Stimulated activated CD4-positive, alpha-beta T cell treated with anti-CD3 and anti-CD28 coated beads, Interleukin-4, amount 100 ng/mL, for 4 hours (primary cell): ENCODE measurements at regions not wholly inside any gene's neighbourhood (a gene's known extent, or its start where the extent isn't known, plus 50 kb on each side); places are given as distances from the start of the nearest gene placed in this dataset.

Experiments
- DNase-seq, 2 experiments: peaks; one replicate each; pipeline ENCODE4 v3.0.0-alpha.2; 2020

- no peak for DNase-seq
Measured at GRCh38 chr2:42913280-42913878, 121.0 kb upstream of the HAAO start.

- DNase-seq, result no peak
Measured at GRCh38 chr2:42910645-42911405, 118.4 kb upstream of the HAAO start.

- no peak for DNase-seq
Measured at GRCh38 chr2:42909966-42910365, 117.6 kb upstream of the HAAO start.

- no peak for DNase-seq
Measured at GRCh38 chr2:42908518-42909200, 116.3 kb upstream of the HAAO start.

GRCh38 chr2:42907835-42908234 lies 115.5 kb upstream of the HAAO start:
- no peak for DNase-seq

GRCh38 chr2:42906557-42907411 lies 114.4 kb upstream of the HAAO start:
- no peak for DNase-seq

- no peak for DNase-seq
Measured at GRCh38 chr2:42906111-42906556, 113.8 kb upstream of the HAAO start.

- no peak for DNase-seq
Measured at GRCh38 chr2:42905341-42906110, 113.1 kb upstream of the HAAO start.

GRCh38 chr2:42904576-42904876 lies 112.1 kb upstream of the HAAO start:
- DNase-seq, result no peak

GRCh38 chr2:42903821-42904575 lies 111.6 kb upstream of the HAAO start:
- no peak for DNase-seq

- no peak for DNase-seq
Measured at GRCh38 chr2:42902939-42903709, 110.7 kb upstream of the HAAO start.

- DNase-seq, result no peak
Measured at GRCh38 chr2:42901076-42901640, 108.8 kb upstream of the HAAO start.

- no peak for DNase-seq
Measured at GRCh38 chr2:42900289-42900891, 108.0 kb upstream of the HAAO start.

- DNase-seq, result no peak
Measured at GRCh38 chr2:42897358-42897757, 105.0 kb upstream of the HAAO start.

GRCh38 chr2:42895791-42896135 lies 103.4 kb upstream of the HAAO start:
- DNase-seq, result no peak

- no peak for DNase-seq
Measured at GRCh38 chr2:42895134-42895790, 102.9 kb upstream of the HAAO start.

GRCh38 chr2:42893047-42893758 lies 100.8 kb upstream of the HAAO start:
- no peak for DNase-seq

- DNase-seq, result no peak
Measured at GRCh38 chr2:42890791-42891355, 98.5 kb upstream of the HAAO start.
